Activated CD4-positive, CD25-positive, alpha-beta regulatory T cell treated with anti-CD3 and anti-CD28 coated beads, Interleukin-2, amount 50 U/mL, for 72 hours (primary cell): ENCODE measurements at regions not wholly inside any gene's neighbourhood (a gene's known extent, or its start where the extent isn't known, plus 50 kb on each side); places are given as distances from the start of the nearest gene placed in this dataset.
"Not testable (repeated sequence)": the region's sequence is repeated elsewhere in the genome, so short reads cannot be mapped to it uniquely, and the experiment has no call there.

Experiments
- DNase-seq: peaks from one replicate; pipeline ENCODE4 v3.0.0; 2021

GRCh38 chr16:26665166-26665939 lies 401.4 kb upstream of the C16orf82 start:
- DNase-seq, result no peak

- no peak for DNase-seq
Observed at GRCh38 chr16:26666486-26666885, 400.2 kb upstream of the C16orf82 start.

DNA sequence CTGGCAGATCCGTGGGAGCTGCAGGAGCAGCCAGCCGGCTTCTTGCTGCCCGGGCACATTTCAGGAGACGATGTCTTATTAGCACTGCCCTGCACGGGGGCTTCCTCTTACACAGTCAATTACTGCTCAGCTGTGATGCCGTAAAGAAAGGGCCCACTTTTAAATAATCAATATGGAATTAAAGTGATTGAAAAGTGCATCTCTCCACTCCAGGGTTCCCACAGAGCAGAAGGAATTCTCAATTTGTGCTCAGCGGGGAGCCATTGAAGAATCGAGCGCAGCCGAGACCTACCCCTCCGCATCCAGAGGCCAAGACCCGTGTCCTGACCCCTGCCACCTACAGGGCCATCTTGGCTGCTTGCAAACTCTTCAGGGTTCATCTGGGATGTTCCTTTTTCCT lies 399.4 kb upstream of the C16orf82 start:
- DNase-seq, result no peak

- DNase-seq, result no peak
Observed at GRCh38 chr16:26668026-26668425, 398.7 kb upstream of the C16orf82 start.

DNA sequence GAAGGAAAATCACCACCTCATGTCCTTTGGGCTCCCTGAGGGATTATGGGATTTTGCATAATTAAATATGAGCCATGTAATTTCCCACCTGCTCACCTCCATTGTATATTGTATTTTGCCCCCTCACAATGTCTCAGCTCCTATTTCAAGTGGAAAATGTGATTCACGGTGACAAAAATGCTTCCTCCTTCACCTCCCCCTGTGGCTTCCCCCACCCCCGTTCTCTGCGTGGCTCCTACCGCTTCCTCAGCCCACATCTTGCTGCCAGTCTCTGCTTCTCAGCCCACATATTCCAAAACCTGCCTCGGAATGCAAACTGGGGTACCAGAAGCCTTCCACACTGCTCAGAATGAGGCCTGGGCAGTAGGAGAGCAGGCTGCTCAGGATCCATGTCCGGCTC lies 394.5 kb upstream of the C16orf82 start:
- no peak for DNase-seq

DNA sequence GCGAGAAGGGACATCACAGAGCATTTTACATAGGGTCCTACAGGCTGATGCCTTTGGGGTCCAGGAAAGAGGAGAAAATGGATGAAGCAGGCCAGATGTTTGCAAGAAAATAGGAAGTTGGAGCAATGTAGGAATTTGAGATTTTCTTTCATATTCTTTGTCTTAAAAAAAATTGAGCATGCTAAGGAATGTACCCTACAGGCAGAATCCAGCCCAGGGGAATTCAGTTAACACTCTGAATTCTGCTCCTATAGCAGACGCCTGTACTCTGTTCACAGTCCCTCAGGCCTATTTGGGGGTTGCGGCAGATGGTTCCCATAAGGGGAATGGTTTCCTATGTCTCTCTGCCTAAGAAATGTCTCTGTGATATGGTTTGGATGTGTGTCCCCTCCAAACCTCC lies 393.7 kb upstream of the C16orf82 start:
- no peak for DNase-seq

DNA sequence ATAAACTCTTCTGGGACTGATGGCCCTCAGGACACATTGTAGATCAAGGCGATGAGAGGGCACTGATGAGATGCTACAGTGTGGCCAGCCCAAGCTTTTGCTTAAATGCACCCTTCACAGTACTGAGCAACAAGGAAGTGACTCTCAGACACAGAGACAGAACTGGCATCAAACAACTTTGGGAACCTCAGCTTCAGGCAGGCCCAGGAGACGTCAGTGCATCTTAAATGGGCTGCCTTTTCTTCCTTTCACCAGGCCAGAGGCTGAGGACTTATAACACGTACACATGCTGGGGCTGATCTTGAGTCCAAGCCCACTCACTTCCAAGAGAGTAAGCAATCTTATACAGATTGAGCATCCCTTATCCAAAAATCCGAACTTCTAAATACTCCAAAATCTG lies 386.1 kb upstream of the C16orf82 start:
- DNase-seq, result no peak

DNA sequence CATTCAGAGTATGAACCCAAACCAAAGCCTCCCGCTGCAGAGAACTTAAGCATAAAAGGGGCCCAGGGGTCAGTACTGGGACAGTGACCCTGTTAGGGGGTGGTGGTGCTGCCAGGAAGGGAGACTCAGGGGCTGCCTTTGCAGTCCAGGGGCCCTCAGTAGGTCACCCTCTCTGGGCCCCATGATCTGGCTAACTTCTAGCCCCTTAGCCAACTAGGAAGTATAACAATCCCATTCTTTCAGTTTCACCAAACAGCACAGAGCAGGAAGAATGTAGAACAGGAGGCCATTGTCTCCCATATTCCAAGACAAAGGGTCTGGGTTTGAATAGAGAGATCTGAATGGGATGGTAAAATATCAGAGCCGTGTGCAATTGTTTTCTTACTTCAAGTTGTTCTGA lies 378.6 kb upstream of the C16orf82 start:
- DNase-seq, result no peak

- no peak for DNase-seq
Observed at GRCh38 chr16:26688699-26689098, 378.0 kb upstream of the C16orf82 start.

DNA sequence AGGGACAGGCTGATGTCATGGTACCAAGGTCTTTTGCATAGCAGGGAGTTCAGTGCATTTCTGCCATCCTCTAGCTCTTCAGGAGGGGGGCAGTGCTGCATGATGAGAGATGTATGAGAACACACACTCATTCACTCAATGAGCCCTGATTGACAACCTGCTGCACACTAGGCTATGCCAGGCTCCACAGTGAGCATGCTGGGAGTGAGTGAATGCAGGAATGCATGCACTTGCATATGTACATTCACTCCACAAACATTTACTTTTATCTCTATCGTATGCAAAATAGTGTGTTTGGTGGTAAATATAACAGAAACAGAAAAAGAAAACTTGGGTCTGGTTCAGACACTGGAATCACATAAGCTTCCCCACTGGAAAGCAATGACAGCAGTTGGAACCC lies 374.1 kb upstream of the C16orf82 start:
- no peak for DNase-seq

DNA sequence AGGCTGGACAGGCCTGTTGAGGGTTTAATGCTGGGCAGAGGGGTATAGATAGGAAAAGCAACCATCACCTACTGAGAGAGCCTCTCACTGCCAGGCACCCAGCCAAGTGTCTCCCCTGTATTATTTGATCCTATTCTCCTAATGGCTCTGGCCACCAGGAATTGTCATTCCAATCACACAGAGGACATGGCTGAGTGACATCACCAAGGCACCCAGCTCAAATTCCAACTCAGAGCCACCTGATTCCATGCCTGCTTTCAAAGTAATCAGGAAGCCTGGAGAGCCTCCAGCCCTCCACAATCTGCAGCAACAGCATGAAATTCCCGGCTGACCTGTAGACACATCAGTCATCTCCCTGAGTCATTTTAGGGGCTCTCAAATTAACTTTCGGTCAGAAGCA lies 368.9 kb upstream of the C16orf82 start:
- DNase-seq, result no peak

DNA sequence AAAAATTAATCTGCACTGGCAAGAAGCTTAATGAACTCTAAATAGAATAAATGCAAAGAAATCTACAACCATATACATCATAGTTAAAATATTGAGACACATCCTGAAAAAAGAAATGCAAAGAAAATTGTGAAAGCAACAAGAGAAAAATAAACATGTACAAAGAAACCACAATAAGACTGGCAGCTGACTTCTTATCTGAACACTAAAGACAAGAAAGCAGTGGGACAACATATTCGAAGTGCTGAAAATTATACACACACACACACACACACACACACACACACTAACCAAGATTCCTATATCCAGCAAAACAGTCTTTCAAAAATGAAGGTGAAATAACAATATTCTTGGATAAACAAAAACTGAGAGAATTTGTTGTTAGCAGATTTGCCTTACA lies 366.5 kb upstream of the C16orf82 start:
- DNase-seq, result no peak

DNA sequence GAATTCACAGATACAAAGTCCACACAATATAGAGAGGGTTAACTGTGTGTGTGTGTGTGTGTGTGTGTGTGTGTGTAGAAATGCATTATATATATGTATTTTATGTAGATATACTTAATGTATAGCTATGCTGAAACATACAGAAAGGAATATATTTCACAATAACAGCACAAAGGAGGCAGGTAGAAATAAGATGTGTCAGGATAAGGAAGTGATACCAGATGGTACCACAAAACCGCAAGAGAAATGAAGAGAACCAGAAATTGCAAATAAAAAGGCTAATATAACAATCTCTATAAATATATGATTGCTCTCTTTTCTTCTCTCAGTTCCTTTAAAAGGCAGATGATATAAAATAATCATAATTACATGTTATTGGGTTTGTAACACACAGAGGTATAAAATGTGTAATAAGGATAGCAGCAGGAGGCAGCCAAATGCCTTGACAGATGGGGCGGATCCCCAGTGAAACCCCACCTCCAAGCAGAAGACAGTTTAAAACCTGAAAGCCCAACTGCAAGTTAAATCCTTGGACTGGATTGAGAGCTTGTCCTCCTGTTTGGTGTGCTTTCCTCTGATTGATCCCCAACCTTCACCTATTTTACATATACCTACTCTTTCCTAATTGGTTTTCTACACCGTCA lies 365.4 kb upstream of the C16orf82 start:
- no peak for DNase-seq

- DNase-seq, result no peak
Observed at GRCh38 chr16:26705346-26705745, 361.4 kb upstream of the C16orf82 start.

DNA sequence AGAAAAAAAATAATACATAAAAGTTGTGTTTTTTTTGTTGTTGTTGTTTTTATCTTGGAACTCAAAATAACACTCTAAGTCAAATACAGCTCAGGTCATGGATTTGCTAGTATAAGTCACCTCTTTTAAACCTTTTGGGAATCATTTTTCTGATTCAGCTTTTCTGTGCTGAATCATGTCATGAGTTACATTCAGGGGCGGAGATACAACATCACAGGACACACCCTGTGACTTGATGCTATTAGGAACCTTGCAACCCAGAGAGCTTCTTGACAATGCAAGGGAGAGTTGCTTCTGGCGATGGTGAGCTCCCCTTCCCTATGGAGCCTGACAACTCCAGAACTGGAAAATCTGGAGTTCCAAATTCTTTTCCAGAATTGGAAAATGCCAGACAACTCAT lies 358.3 kb upstream of the C16orf82 start:
- DNase-seq, result no peak

- no peak for DNase-seq
Observed at GRCh38 chr16:26709175-26709574, 357.6 kb upstream of the C16orf82 start.

- DNase-seq, result no peak
Observed at GRCh38 chr16:26709754-26710153, 357.0 kb upstream of the C16orf82 start.

DNA sequence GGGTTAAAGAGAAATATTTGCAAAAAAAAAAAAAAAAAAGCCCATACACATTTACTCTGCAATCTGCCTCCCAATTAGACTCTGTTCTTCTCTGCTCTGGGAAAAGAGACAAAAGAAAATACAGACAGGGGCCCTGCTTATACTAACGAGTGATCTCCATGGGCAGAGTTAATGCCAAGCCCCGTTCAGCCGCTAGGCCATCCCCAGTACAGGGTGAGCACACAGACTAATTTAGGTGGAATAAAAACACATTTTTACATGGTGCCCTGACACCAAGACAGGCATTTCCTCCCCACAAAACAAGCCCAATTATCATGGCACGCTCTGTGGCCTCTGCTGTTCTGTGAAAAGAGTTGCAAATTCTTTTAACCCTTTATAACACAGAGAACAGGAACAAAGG lies 356.3 kb upstream of the C16orf82 start:
- DNase-seq, result no peak

DNA sequence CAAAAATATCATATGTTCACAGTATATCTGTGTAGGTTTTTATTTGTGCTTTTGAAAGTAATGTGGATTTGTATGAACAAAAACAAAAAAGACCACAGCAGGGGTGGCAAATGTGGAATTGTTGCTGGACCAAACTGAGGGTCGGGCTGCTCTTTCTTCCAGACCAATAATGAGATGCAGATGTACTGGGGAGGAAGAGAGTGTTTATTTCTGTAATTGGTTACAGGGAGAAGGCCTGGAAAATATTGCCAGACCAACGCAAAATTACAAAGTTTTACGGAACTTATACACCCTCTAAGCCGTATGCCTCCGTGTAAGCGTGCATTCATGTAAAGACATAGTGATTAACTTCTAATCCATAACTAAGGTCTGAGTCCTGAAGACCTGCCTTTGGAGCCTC lies 353.9 kb upstream of the C16orf82 start:
- DNase-seq, result no peak

DNA sequence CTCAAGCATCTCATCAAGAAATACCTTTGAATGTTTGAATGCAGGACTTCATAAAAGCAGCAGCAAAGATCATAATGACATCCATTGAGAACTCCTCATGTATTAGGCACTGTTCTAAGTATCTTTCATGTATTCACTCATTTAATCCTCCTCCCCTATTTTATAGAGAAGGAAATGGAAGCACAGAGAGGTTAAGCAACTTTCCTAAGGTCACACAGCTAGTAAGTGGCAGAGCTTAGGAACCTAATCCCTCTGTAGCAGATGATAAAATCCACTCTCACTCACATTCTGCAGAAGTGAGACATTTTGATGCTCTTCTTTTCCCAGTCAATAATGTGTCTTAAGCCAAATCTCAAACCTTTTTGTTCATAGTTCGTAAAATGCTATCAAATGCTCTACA lies 350.8 kb upstream of the C16orf82 start:
- no peak for DNase-seq

GRCh38 chr16:26717826-26718225 lies 348.9 kb upstream of the C16orf82 start:
- no peak for DNase-seq

DNA sequence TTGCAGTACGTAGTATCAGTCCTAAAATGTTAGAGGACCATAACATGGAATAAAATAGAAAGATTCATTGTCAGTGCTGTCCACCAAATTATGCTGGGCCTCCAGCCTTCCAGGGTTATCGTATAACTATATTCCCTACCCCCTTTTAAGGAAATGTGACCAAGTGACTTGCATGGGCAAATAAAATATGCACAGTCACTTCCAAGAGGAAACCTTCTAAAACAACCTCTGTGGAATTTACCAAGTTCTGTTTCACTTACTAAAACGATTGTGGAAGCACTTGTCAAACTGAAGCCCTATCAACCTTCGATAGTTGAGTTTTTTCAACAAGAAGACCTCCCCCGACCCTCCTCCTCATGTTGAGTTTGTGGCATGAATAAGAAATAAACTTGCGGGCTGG lies 345.4 kb upstream of the C16orf82 start:
- no peak for DNase-seq

- DNase-seq, result not testable (repeated sequence)
Observed at GRCh38 chr16:26721957-26722356, 344.8 kb upstream of the C16orf82 start.

DNA sequence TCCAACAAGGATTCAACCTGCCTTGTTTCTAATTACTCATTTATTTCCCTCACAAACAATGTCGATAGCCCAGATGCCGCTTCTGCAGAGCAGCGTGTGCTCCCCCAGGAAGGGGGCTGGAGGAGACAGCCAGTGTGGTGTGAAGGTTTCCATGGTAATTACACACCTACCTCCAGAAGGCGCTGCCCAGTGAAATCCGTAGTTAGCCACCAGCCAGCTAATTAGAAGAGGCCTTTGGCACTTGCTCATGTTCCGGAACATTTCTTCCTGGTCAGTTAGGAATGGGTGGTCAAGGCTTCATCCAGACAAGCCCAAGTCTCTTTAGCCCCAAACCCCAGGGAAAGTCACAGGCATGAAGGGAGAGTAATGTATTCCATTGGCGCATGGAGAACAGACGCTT lies 342.5 kb upstream of the C16orf82 start:
- DNase-seq, result no peak

GRCh38 chr16:26727848-26728247 lies 338.9 kb upstream of the C16orf82 start:
- DNase-seq, result no peak
